Aorta (tissue), 5 donors: ENCODE measurements at regions not wholly inside any gene's neighbourhood (a gene's known extent, or its start where the extent isn't known, plus 50 kb on each side); places are given as distances from the start of the nearest gene placed in this dataset.
A peak's percentile ranks its signal among the peaks of the same experiment; 100 is the strongest.

Source experiments
- ATAC-seq: fragments of 200-7000 bp; cut with Tn5 transposase; one replicate; pipeline ENCODE4 v1.9.1; 2022; ENCODE audit warnings: moderate library complexity; ENCODE audit not compliant: low FRiP score
- DNase-seq, 2 donors: peaks; one replicate each; pipeline ENCODE4 v3.0.0-alpha.2; 2020
- H3K27ac ChIP-seq, 2 donors: one replicate each; pipeline ENCODE4 v1.5.1; 2013; ENCODE audit warnings: low read length in 2 of 2, mild to moderate bottlenecking in 2 of 2, moderate library complexity in 2 of 2, control low read depth in 1 of 2, inconsistent platforms in 1 of 2, low read depth in 1 of 2
- H3K27me3 ChIP-seq, 2 donors: one replicate each; pipeline ENCODE4 v1.6.1; 2013; ENCODE audit warnings: control low read depth in 1 of 2, low read length in 1 of 2, mild to moderate bottlenecking in 1 of 2, moderate library complexity in 1 of 2; ENCODE audit not compliant: insufficient read depth in 2 of 2, control insufficient read depth in 1 of 2
- H3K36me3 ChIP-seq, 2 donors: one replicate each; pipeline ENCODE4 v1.6.1; 2013; ENCODE audit warnings: control low read depth in 1 of 2, low read length in 1 of 2, mild to moderate bottlenecking in 1 of 2; ENCODE audit not compliant: insufficient read depth in 2 of 2, control insufficient read depth in 1 of 2
- H3K4me1 ChIP-seq, 2 donors: one replicate each; pipeline ENCODE4 v1.6.1; 2013; ENCODE audit warnings: low read length in 2 of 2, control low read depth in 1 of 2, mild to moderate bottlenecking in 1 of 2, moderate library complexity in 1 of 2; ENCODE audit not compliant: insufficient read depth in 2 of 2, control insufficient read depth in 1 of 2
- H3K4me3 ChIP-seq, 2 donors: one replicate each; pipeline ENCODE4 v1.5.1; 2013; ENCODE audit warnings: low read length in 2 of 2, control low read depth in 1 of 2, mild to moderate bottlenecking in 1 of 2
- H3K9me3 ChIP-seq: one replicate; pipeline ENCODE4 v1.6.1; 2013; ENCODE audit warnings: mild to moderate bottlenecking, low read length; ENCODE audit not compliant: control insufficient read depth
- WGBS, 2 donors: extraction: QIAGEN DNeasy Blood & Tissue Kit; methylation state at CpG; one replicate each; pipeline ENCODE4 v1.1.7; 2013; 5-methylcytosine and 5-hydroxymethylcytosine counted together
- intact Hi-C, 2 donors: fragments of 100-400 bp; cut with DNase I; formaldehyde crosslinking; loops; one replicate each; pipeline versions ENCODE4 v1.14.2 to v1.15.0; 2022
- donor health status: healthy with polysubstance abuse.
- donor health status: Bipolar disorder and iron deficiency.
- donor health status: DM: no; HTN: no; CAD: no.
- donor health status: DM: no; HTN: no; CAD: no.
- donor health status: DM: yes; HTN: yes; CAD: no.

DNA sequence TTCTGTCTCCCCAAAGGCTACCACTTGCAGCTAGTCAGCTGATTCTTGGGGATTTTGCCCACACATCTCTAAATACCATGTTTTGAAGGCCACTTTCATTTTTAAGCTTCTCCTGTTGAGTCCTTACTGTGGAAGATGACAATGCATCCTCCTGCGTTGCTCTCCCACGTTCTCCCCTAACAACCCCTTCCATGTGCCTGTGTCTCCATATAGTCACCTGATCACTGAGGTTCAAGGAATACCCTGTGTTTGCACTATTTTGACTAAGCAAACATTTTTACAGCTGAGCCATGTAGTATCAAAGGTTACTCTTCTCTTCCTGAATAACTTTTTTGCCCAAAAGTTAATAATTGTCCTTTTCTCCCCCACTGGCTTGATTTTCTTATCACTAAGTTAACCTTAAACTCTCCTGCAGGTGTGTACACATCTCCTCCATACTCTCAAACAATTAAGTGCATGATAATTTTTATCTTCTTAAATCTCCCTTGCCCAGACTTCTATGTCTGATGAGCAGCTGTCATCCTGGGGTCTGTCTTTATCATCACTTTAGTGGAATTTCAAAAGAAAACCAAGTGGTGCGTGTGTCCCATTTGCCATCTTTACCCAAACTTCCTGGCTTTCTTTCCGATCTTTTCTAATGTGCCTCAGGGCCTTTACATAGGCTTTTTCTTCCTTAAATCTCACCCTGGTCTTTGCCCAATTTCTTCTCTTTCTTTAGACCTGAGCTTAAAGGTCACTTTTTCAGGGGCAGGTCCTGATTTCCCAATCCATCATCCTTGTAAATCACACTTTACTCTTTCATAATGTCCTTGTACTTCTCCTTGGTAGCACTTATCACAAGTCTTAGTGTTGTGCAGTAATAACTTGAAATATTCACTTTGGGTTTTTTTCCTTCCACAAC lies 85.2 kb upstream of the SPATS2L start:
- Histone ChIP-seq H3K4me3 (no peak overlapping the region), H3K4me1 (no peaks in the 10 kb centered on the region), H3K27ac (no peak overlapping the region), H3K36me3 (no peaks in the 10 kb centered on the region), H3K9me3 (no peaks in the 10 kb centered on the region), H3K27me3 (peaks cover 0 to 4% of the 10 kb centered on the region in 2 donors)
- intact Hi-C loops = no loop called here
- DNase-seq = no peak
- no peak for ATAC-seq
- WGBS, 2 donors = 93 to 95% methylated on average over 4 of the region's 4 CpGs

DNA sequence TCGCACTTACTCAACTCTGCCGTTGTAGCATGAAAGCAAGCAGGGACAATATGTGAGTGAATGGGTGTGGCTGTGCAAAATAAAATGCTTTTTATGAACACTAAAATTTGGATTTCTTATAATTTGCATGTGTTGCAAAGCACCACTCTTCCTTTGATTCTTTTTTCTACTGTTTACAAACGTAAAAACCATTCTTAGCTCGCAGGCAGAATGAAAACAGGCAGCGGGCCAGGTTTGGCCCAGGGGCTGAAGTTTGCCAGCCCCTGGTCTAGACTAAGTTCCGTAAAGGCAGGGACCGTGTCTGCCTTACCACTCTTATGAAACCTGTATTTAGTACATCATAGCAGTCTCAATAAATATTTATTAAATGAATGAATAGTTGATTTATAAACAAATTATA lies 83.7 kb upstream of the SPATS2L start:
- Histone ChIP-seq H3K4me3 (no peak overlapping the region), H3K36me3 (no peaks in the 10 kb centered on the region), H3K27me3 (no peaks in the 10 kb centered on the region), H3K9me3 (no peaks in the 10 kb centered on the region), H3K4me1 (no peaks in the 10 kb centered on the region), H3K27ac (no peak overlapping the region)
- WGBS, 2 donors = 34 to 38% methylated on average over 7 of the region's 7 CpGs
- intact Hi-C loops = no loop called here
- no peak for DNase-seq
- ATAC-seq = no peak

- intact Hi-C loops = no loop called here
- 58 to 66% methylated on average over 3 of the region's 3 CpGs for WGBS, 2 donors
- no peaks in the 10 kb centered on the region for H3K27me3 ChIP-seq
- H3K9me3 ChIP-seq = no peaks in the 10 kb centered on the region
- ATAC-seq = no peak
- H3K4me1 ChIP-seq = no peaks in the 10 kb centered on the region
- no peak overlapping the region for H3K27ac ChIP-seq
- DNase-seq = peak in 1 of 2 donors; percentile 48
- no peaks in the 10 kb centered on the region for H3K36me3 ChIP-seq
- H3K4me3 ChIP-seq = no peak overlapping the region
These were observed 83.2 kb upstream of the SPATS2L start for GRCh38 chr2:200223205-200223784.

GRCh38 chr2:200225951-200226350 lies 80.5 kb upstream of the SPATS2L start:
- intact Hi-C loops = no loop called here
- no peak for DNase-seq
- Histone ChIP-seq H3K27ac (no peak overlapping the region), H3K27me3 (no peaks in the 10 kb centered on the region), H3K36me3 (no peaks in the 10 kb centered on the region), H3K4me1 (no peaks in the 10 kb centered on the region), H3K4me3 (no peak overlapping the region), H3K9me3 (no peaks in the 10 kb centered on the region)
- ATAC-seq = no peak
- 71 to 74% methylated on average over 5 of the region's 5 CpGs for WGBS, 2 donors

- 31 to 33% methylated on average over 6 of the region's 6 CpGs for WGBS, 2 donors
- ATAC-seq = no peak
These were observed 79.8 kb upstream of the SPATS2L start for GRCh38 chr2:200226451-200227426.

DNA sequence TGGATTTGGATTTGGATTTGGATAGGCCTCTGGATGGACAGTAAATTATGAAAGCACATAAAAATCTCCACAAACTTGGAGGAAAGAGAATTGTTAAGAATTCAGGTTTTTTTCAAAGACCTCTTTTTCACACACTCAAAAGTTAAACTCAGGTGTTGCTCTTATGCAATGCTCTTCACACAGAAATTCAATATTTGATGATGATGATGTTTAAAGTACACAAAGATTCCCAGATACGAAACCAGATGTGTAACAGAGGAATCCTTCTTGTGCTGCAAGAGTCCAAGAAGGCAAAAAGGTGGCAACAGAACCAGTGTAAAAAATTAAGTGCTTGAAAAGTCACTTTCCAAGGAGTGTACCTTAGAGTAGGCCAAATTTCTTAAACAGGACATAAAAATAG lies 75.8 kb upstream of the SPATS2L start:
- H3K4me3 ChIP-seq = no peak overlapping the region
- WGBS, 2 donors = 79 to 95% methylated on average over 1 of the region's 1 CpG
- no peak for ATAC-seq

More at GRCh38 chr2:200226451-200227426, 79.8 kb upstream of the SPATS2L start:
- Histone ChIP-seq H3K27me3 (no peaks in the 10 kb centered on the region), H3K9me3 (no peaks in the 10 kb centered on the region), H3K36me3 (no peaks in the 10 kb centered on the region), H3K4me3 (no peak overlapping the region), H3K4me1 (no peaks in the 10 kb centered on the region), H3K27ac (no peak overlapping the region)
- intact Hi-C loops = no loop called here
- no peak for DNase-seq

DNA sequence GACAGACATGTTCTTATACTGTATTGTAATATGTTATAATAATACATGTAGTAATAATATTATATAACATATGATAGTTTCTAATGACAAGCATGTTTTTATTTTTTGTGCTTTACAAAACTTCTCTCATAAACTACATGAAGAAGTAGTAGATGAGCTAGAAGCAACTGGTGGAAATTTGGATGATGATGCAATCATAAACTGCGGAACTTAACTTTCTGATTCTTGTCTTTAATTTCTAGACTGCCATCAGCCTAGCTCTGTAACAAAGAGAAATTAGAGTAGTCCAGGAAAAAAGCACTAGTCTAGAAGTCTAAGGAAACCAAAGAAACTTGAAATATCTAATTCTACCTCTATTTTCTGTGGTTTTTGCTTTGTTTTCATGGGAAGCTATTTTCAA lies 71.0 kb upstream of the SPATS2L start:
- intact Hi-C loops = no loop called here
- H3K9me3 ChIP-seq = peaks cover 3% of the 10 kb centered on the region
- no peak for ATAC-seq

More for the DNA sequence above, 75.8 kb upstream of the SPATS2L start:
- Histone ChIP-seq H3K27me3 (no peaks in the 10 kb centered on the region), H3K36me3 (no peaks in the 10 kb centered on the region), H3K9me3 (no peaks in the 10 kb centered on the region), H3K27ac (no peak overlapping the region), H3K4me1 (no peaks in the 10 kb centered on the region)
- intact Hi-C loops = no loop called here
- DNase-seq = no peak

DNA sequence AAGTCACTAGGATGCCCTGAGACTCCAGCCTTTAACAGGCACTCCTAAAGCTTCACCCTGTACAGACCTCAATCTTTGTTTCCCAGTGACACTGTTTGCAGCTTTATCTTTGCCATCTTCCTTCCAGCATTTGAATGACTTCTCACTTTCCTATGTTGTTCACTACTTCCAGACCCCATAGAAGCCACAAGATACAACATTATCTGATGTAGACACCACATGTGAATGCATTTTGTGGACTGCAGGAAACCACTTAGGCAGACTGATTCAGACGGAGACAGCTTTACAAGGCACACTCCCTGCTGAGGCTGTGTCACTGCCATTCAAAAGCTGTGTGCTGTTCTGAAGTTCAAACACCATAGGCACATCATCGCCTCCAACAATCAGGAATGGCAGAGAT lies 67.3 kb upstream of the SPATS2L start:
- Histone ChIP-seq H3K4me1 (no peaks in the 10 kb centered on the region), H3K4me3 (no peak overlapping the region), H3K27me3 (no peaks in the 10 kb centered on the region), H3K27ac (no peak overlapping the region), H3K36me3 (no peaks in the 10 kb centered on the region), H3K9me3 (peaks cover 3% of the 10 kb centered on the region)
- 78 to 80% methylated on average over 2 of the region's 2 CpGs for WGBS, 2 donors
- intact Hi-C loops = no loop called here
- no peak for DNase-seq
- no peak for ATAC-seq

More for the DNA sequence above, 71.0 kb upstream of the SPATS2L start:
- no peak for DNase-seq
- 96 to 98% methylated on average over 1 of the region's 1 CpG for WGBS, 2 donors
- H3K4me1 ChIP-seq = no peaks in the 10 kb centered on the region
- no peaks in the 10 kb centered on the region for H3K36me3 ChIP-seq
- no peaks in the 10 kb centered on the region for H3K27me3 ChIP-seq
- no peak overlapping the region for H3K4me3 ChIP-seq
- H3K27ac ChIP-seq = no peak overlapping the region
